Activated B cell treated with CpG ODN at 0.5 μM for 24 hours (primary cell): ENCODE measurements at regions not wholly inside any gene's neighbourhood (a gene's known extent, or its start where the extent isn't known, plus 50 kb on each side); places are given as distances from the start of the nearest gene placed in this dataset.

Experiments used
- ATAC-seq: fragments of 200-7000 bp; cut with Tn5 transposase; one replicate; pipeline ENCODE4 v1.10.0; 2021; ENCODE audit warnings: low read depth, mild to moderate bottlenecking, moderate library complexity
- CTCF ChIA-PET: fragments of 350-600 bp; sonication (Branson Sonifier 250); formaldehyde crosslinking; loops from one replicate; lab custom pipeline; 2021; ENCODE audit warnings: antibody characterized with exemption; lab: Charles Lee
- POLR2A ChIA-PET: fragments of 350-600 bp; sonication (Branson Sonifier 250); formaldehyde crosslinking; loops from one replicate; lab custom pipeline; 2021; ENCODE audit warnings: antibody characterized with exemption; lab: Charles Lee
- DNase-seq: peaks from one replicate; pipeline ENCODE4 v3.0.0; 2022
- H3K27ac Mint-ChIP-seq: one replicate; pipeline ENCODE4 v1.8.0; 2020; ENCODE audit warnings: mixed read lengths
- H3K27me3 Mint-ChIP-seq: one replicate; pipeline ENCODE4 v1.8.0; 2021; ENCODE audit warnings: mixed read lengths
- H3K36me3 Mint-ChIP-seq: one replicate; pipeline ENCODE4 v1.8.0; 2021; ENCODE audit warnings: low read depth, mixed read lengths
- H3K4me1 Mint-ChIP-seq: one replicate; pipeline ENCODE4 v1.8.0; 2021; ENCODE audit warnings: mixed read lengths
- H3K4me3 Mint-ChIP-seq: one replicate; pipeline ENCODE4 v1.8.0; 2020; ENCODE audit warnings: mild to moderate bottlenecking, mixed read lengths
- H3K9me3 Mint-ChIP-seq: one replicate; pipeline ENCODE4 v1.8.0; 2020; ENCODE audit warnings: mixed read lengths
- CTCF ChIP-seq: fragments of 200-600 bp; IDR thresholded peaks from one replicate; pipeline ENCODE4 v1.8.0; 2022; ENCODE audit warnings: antibody characterized with exemption, mild to moderate bottlenecking
- intact Hi-C: fragments of 100-400 bp; cut with micrococcal nuclease; formaldehyde crosslinking; loops from one replicate; pipeline ENCODE4 v1.15.1; 2024

GRCh38 chr14:26173581-26174110 lies 424.2 kb downstream of the NOVA1 start:
- no peak for ATAC-seq

GRCh38 chr14:26172396-26172795 lies 425.4 kb downstream of the NOVA1 start:
- H3K27ac Mint-ChIP-seq: no peak overlapping the region
- no peak for ATAC-seq
- CTCF ChIA-PET: no interaction called here
- POLR2A ChIA-PET: no interaction called here
- H3K27me3 Mint-ChIP-seq: no peaks in the 10 kb centered on the region
- intact Hi-C loops: no loop called here
- no peaks in the 10 kb centered on the region for H3K4me1 Mint-ChIP-seq
- peaks cover 3% of the 10 kb centered on the region for H3K9me3 Mint-ChIP-seq
- H3K4me3 Mint-ChIP-seq: no peak overlapping the region
- TF ChIP-seq CTCF: no peak
- no peak for DNase-seq
- H3K36me3 Mint-ChIP-seq: no peaks in the 10 kb centered on the region

More at GRCh38 chr14:26173581-26174110, 424.2 kb downstream of the NOVA1 start:
- Mint-ChIP-seq H3K4me1 (no peaks in the 10 kb centered on the region), H3K4me3 (no peak overlapping the region), H3K9me3 (peaks cover 3% of the 10 kb centered on the region), H3K27me3 (no peaks in the 10 kb centered on the region), H3K27ac (no peak overlapping the region), H3K36me3 (no peaks in the 10 kb centered on the region)
- TF ChIP-seq CTCF: no peak
- DNase-seq: no peak
- intact Hi-C loops: no loop called here
- ChIA-PET CTCF (no interaction called here), POLR2A (no interaction called here)

- intact Hi-C loops: no loop called here
- POLR2A ChIA-PET: no interaction called here
These were observed 426.9 kb downstream of the NOVA1 start for GRCh38 chr14:26170885-26171284.

GRCh38 chr14:26163761-26164160 lies 434.1 kb downstream of the NOVA1 start:
- POLR2A ChIA-PET: no interaction called here
- CTCF ChIA-PET: no interaction called here
- Mint-ChIP-seq H3K36me3 (no peaks in the 10 kb centered on the region), H3K4me3 (no peak overlapping the region), H3K27me3 (no peaks in the 10 kb centered on the region), H3K4me1 (no peaks in the 10 kb centered on the region), H3K9me3 (peaks cover 2% of the 10 kb centered on the region), H3K27ac (no peak overlapping the region)
- intact Hi-C loops: no loop called here
- ATAC-seq: no peak
- no peak for TF ChIP-seq CTCF
- no peak for DNase-seq

More at GRCh38 chr14:26170885-26171284, 426.9 kb downstream of the NOVA1 start:
- peaks cover 3% of the 10 kb centered on the region for H3K9me3 Mint-ChIP-seq
- no peak overlapping the region for H3K4me3 Mint-ChIP-seq
- ATAC-seq: no peak
- DNase-seq: no peak
- no peak overlapping the region for H3K27ac Mint-ChIP-seq
- no peak for TF ChIP-seq CTCF
- CTCF ChIA-PET: no interaction called here
- H3K4me1 Mint-ChIP-seq: no peaks in the 10 kb centered on the region
- no peaks in the 10 kb centered on the region for H3K36me3 Mint-ChIP-seq
- H3K27me3 Mint-ChIP-seq: no peaks in the 10 kb centered on the region

GRCh38 chr14:26157517-26157916 lies 440.3 kb downstream of the NOVA1 start:
- ATAC-seq: no peak
- ChIA-PET POLR2A (no interaction called here), CTCF (no interaction called here)
- no peak for DNase-seq
- Mint-ChIP-seq H3K27ac (no peak overlapping the region), H3K4me1 (no peaks in the 10 kb centered on the region), H3K36me3 (no peaks in the 10 kb centered on the region), H3K9me3 (peaks cover 14% of the 10 kb centered on the region), H3K27me3 (no peaks in the 10 kb centered on the region), H3K4me3 (no peak overlapping the region)
- no peak for TF ChIP-seq CTCF
- intact Hi-C loops: no loop called here
